Left renal cortex interstitium (tissue), 4 donors: ENCODE measurements at regions not wholly inside any gene's neighbourhood (a gene's known extent, or its start where the extent isn't known, plus 50 kb on each side); places are given as distances from the start of the nearest gene placed in this dataset.
"Not testable (repeated sequence)": the region's sequence is repeated elsewhere in the genome, so short reads cannot be mapped to it uniquely, and the experiment has no call there.

Experiments
- DNase-seq, 4 donors: peaks; one replicate each; pipeline ENCODE4 v3.0.0-alpha.2; 2013; ENCODE audit warnings: low read depth in 4 of 4, low spot score in 2 of 4, missing footprints in 1 of 4

DNA sequence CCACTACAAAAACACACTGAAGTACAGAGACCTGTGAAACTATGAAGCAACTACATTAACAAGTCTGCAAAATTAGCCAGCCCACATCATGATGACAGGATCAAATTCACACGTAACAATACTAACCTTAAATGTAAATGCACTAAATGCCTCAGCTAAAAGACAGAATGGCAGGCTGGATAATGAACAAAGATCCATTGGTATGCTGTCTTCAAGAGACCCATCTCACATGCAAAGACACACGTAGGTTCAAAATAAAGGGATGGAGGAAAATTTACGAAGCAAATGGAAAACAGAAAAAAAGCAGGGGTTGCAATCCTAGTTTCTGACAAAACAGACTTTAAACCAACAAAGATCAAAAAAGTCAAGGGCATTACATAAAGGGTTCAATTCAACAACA lies 120.1 kb upstream of the OSTN start:
- DNase-seq: not testable (repeated sequence)

- no peak for DNase-seq
Measured at GRCh38 chr3:191076903-191077552, 122.0 kb upstream of the OSTN start.

DNA sequence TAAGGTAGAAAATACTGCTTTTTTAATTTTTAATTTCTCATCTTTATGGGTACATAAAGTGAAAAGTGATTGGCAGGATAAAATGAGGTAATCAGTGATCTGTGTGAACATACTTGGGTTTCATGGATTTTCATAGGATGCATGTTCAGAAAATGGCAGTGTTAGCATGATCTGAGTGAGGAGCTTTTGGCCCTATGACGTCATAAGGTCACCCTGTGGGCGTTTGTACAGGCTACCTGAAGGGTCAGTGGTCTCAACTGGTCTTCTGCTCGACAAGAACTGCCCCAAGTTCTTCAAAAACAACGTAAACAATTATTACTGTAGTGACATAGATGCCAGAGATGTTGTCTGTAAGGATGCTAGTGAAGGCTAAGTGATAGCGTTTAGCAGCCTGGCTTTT lies 124.5 kb upstream of the OSTN start:
- no peak for DNase-seq

- DNase-seq: no peak
Measured at GRCh38 chr3:191070762-191071403, 128.2 kb upstream of the OSTN start.

- no peak for DNase-seq
Measured at GRCh38 chr3:191070201-191070600, 128.8 kb upstream of the OSTN start.

DNA sequence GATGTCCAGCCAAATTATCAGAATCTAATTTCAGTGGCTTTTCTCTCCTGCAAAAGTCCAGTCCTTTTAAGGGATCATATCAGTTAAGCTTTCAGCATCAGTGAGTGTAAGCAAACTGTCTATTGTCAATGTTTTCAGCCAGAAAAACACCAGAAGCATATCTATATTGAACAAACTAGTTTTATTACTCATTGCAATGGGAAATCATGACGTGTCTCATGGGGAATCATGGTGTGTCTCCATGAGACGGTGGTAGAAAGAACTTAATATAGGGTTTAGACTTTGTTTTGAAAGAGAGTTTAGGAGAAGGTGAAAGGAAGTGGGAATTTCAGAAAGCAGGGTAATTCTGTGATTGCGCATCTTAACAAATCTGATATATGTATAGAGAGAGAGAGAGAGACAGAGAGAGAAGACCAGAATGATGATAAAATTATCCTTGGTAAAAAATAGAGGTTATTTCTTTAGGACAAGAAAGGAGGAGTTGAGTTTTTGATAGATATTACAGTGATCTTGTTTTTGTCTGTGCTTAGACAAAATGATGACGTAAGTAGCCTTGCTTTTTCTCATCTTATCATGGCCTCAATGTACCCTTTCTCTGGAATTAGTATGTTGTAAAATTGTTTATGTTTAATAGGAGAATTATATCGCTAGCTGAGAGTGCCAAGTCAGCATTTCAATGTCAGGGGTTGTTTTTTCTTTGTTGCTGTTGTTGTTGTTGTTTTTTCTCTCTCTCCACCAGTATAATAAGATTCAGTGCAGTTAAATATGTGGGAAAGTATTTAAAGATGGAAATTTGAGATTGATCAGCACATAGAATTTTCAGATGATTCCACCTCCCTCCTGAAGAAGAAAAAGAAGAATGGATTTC lies 129.9 kb upstream of the OSTN start:
- no peak for DNase-seq

GRCh38 chr3:191066669-191067068 lies 132.4 kb upstream of the OSTN start:
- DNase-seq: no peak

DNA sequence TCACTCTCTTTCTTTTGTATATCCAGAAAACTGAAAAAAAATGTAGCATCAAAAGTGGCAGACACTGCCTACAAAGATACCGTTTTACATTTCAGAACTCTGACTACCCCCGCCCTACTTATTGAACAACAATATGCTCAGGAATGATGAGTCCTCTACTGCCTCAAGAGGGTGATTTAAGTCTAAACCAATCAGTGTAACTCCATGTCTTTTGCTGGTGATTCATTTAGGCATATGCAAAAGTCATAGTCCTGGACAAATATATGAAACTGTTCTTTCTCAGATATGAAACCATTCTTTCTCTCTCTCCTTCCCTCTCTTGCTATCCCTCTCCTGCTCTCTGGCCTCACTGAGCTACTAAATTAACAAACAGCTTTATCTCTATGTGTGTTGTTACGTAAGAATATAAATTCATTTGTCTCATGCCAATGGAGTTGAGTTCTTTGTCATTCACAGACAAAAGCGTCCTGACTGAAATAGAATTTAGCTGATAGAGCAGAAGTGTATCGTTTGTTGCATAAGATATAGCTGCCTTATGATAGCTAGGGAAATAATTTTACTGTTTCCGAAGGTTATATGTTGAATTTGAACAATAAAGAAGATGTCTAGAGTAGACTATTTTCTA lies 133.7 kb upstream of the OSTN start:
- DNase-seq: no peak

DNA sequence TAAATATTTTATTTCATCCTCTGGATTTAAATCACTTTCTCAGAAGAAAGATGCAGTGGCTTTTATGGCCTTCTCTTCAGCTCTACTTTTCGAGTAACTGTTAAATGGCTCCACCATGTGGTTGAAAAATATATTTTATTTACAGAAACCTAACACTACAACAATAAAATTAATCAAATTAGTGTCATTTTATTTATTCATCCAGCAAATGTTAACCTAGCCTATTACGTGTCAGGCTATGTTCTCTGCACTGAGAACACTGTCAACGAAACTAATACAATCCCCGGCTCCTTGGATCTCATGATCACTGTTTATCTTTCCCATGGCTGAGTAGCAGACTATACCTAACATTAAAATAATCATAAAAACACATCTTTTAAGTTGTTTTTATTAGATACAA lies 148.0 kb upstream of the OSTN start:
- DNase-seq: peak; percentile 9 to 33 (median 16)

GRCh38 chr3:191047930-191048329 lies 151.1 kb upstream of the OSTN start:
- no peak for DNase-seq

- DNase-seq: no peak
Measured at GRCh38 chr3:191030929-191031328, 168.1 kb upstream of the OSTN start.

- DNase-seq: no peak
Measured at GRCh38 chr3:191030491-191030890, 168.0 kb upstream of the GMNC start.

DNA sequence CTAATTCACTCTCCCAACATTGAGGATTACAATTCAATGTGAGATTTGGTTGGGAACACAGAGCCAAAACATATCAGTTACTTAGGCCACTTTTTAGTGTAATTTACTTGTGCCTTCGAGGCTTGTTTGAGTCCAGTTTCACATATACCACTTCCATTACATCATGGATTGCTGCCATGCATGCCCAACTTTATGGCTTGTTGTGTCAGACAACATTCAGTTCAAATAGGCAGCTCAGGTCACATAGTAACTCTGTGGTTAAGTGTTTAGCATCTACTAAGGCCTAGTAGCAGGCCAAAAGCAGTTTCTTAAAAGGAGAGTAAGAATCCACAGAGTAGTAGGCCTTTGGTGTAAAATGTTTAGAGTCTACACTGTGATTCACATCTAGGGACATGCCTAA lies 164.3 kb upstream of the GMNC start:
- DNase-seq: no peak

- no peak for DNase-seq
Measured at GRCh38 chr3:191020730-191021396, 158.4 kb upstream of the GMNC start.

DNA sequence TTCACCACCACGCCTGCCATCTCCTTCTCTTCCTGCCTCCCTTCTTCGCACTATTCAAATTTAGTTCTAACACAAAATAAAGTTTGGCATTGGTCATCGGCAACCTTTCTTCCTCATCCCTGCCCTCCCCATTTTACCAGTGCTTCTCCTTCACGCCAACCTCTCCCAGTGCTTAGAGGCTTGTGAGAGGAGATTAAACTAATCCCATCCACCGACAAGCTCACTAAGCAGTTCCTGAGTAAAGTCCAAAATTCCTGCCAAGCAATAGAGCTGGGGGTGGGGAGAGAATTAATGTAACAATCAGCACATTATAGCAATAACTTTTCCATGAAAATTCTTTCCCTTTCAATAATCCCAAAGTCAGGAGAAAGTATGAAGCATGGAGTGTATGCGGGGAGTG lies 157.4 kb upstream of the GMNC start:
- DNase-seq: no peak

DNA sequence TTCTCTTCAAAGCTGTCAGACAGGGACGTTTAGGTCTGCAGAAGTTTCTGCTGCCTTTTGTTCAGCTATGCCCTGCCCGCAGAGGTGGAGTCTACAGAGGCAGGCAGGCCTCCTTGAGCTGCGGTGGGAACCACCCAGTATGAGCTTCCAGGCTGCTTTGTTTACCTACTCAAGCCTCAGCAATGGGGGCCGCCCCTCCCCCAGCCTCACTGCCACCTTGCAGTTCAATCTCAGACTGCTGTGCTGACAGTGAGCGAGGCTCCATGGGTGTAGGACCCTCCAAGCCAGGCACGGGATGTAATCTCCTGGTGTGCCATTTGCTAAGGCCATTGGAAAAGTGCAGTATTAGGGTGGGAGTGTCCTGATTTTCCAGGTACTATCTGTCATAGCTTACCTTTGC lies 153.5 kb upstream of the GMNC start:
- DNase-seq: not testable (repeated sequence)

GRCh38 chr3:191008074-191008473 lies 145.6 kb upstream of the GMNC start:
- DNase-seq: no peak

DNA sequence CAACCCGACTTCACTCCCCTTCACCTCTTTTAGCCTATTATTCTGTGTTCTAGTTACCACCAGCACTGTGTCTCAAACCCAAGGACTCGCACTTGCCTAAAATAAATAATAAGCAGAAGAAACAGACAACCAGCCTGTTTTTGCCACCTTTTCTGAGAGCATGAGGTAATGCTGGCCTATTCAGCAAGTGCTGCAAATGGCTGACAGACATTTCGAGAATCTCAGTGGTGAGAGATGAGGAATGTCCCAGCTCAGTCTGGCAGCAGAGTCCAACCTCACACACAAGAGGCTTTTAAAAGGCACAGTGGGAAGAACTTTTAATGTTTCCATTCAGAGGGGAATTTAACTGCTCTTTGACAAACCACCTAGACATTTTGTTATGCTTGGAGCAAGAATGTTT lies 143.3 kb upstream of the GMNC start:
- DNase-seq: no peak

- DNase-seq: no peak
Measured at GRCh38 chr3:191003742-191004141, 141.2 kb upstream of the GMNC start.

DNA sequence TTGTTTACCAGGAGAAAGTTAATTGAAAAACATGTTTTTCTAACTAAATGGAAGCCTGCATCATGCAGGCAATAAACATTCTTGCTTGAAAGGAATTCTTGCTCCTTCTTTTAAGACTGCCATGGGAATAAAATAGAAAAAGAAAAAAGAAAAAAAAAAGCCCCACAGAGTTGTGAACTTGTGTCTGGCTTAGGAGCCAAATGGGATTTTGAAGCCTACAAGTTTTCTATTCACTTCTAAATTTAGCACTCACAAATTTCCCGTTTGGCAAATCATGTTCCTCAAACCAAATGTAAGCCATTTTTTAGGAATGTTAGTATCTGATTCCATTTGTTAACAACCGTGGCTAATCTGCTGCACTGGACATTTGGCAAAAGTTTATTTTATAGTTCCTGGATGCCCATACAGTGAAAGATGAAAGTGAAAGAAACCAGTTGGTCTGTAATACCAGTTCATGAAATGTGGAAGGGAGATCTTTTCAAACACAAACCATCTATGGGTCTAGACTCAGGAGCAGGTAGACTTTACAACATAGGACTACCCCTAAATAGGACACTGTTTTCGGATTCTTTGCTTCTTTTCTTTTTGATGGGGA lies 133.8 kb upstream of the GMNC start:
- no peak for DNase-seq
